Heart right ventricle (tissue), 16 donors: ENCODE measurements at regions not wholly inside any gene's neighbourhood (a gene's known extent, or its start where the extent isn't known, plus 50 kb on each side); places are given as distances from the start of the nearest gene placed in this dataset.

Experiments
- ATAC-seq, 8 donors: fragments of 200-7000 bp; cut with Tn5 transposase; one replicate each; pipeline ENCODE4 v1.9.1; 2020; ENCODE audit warnings: mild to moderate bottlenecking in 8 of 8, moderate library complexity in 8 of 8, moderate number of reproducible peaks in 1 of 8
- DNase-seq, 2 donors: peaks; one replicate each; pipeline ENCODE4 v3.0.0-alpha.2; 2020
- H3K27ac ChIP-seq, 10 donors: fragments of 200-600 bp; sonication (generic) in 2 of 10; one replicate each; pipeline versions ENCODE4 v1.5.0 to v1.8.0; 2020 to 2022; ENCODE audit warnings: mild to moderate bottlenecking in 3 of 10
- H3K27me3 ChIP-seq, 7 donors: fragments of 200-600 bp; one replicate each; pipeline ENCODE4 v1.8.0; 2021 to 2022; ENCODE audit warnings: mild to moderate bottlenecking in 2 of 7
- H3K36me3 ChIP-seq, 9 donors: fragments of 200-600 bp; sonication (generic) in 1 of 9; one replicate each; pipeline versions ENCODE4 v1.5.0 to v1.8.0; 2020 to 2022; ENCODE audit warnings: mild to moderate bottlenecking in 2 of 9
- H3K4me1 ChIP-seq, 9 donors: fragments of 200-600 bp; sonication (generic) in 1 of 9; one replicate each; pipeline versions ENCODE4 v1.5.0 to v1.8.0; 2020 to 2022; ENCODE audit warnings: mild to moderate bottlenecking in 4 of 9
- H3K4me3 ChIP-seq, 10 donors: fragments of 200-600 bp; sonication (generic) in 2 of 10; one replicate each; pipeline versions ENCODE4 v1.5.0 to v1.8.0; 2020 to 2022; ENCODE audit warnings: mild to moderate bottlenecking in 7 of 10, moderate library complexity in 2 of 10
- H3K9me3 ChIP-seq, 11 donors: fragments of 200-600 bp in 10 of 11; sonication (generic) in 2 of 11; one replicate each; pipeline versions ENCODE4 v1.5.0 to v1.8.0; 2013 to 2022; ENCODE audit warnings: mild to moderate bottlenecking in 2 of 11, control low read depth in 1 of 11, moderate library complexity in 1 of 11
- WGBS, 2 donors: extraction: QIAGEN DNeasy Blood & Tissue Kit; methylation state at CpG; one replicate each; pipeline ENCODE4 v1.1.7; 2013; ENCODE audit warnings: inconsistent platforms in 1 of 2; 5-methylcytosine and 5-hydroxymethylcytosine counted together
- intact Hi-C, 10 donors: fragments of 100-400 bp; cut with DNase I; formaldehyde crosslinking; loops; one replicate each; pipeline versions ENCODE4 v1.11.1 to v1.14.2; 2022
- TF ChIP-seq, protein P1 (sequence below), 9 donors: fragments of 200-600 bp; sonication (generic) in 2 of 9; IDR thresholded peaks; one replicate each; pipeline versions ENCODE4 v1.5.0 to v1.8.0; 2021 to 2022; ENCODE audit warnings: antibody characterized with exemption in 9 of 9, mild to moderate bottlenecking in 5 of 9, moderate library complexity in 1 of 9
- donor health status: Arrhythmogenic right ventricular cardiomyopathy.
- donor health status: ischemic (EF 13 %, LVEDD 7.1; RV severe dilation, severe dysfunction).
- donor health status: healthy with polysubstance abuse.
- donor health status: DM: no; HTN: yes; CAD: no.
- donor health status: DM: no; HTN: no; CAD: no.
- donor health status: ischemic (EF 25% LVEDD 6.9; RV normal size, moderate dysfunction).
- donor health status: ischemic (EF 25% LVEDD 5.7; RV mildly dilated, moderate dysfunction).
- donor health status: healthy.
- donor health status: DM: yes; HTN: yes; CAD: no.
- donor health status: Ischemic cardiomyopathy.
- donor health status: ischemic (EF 35%, LVEDD 5.7; RV mildly dilated, moderate dysfunction).
- donor health status: nonischemic (EF 11% LVEDD 7.7; RV severe dilation, severe dysfunction).
- donor health status: DM: yes; HTN: yes; CAD: no.
- donor health status: PGD.
- donor health status: ischemic (EF 29% LVEDD 5.4; RV normal size, mild dysfunction).
- donor health status: nonischemic (EF 23%, LVEDD 6.1; RV moderate dilation, normal function).

DNA sequence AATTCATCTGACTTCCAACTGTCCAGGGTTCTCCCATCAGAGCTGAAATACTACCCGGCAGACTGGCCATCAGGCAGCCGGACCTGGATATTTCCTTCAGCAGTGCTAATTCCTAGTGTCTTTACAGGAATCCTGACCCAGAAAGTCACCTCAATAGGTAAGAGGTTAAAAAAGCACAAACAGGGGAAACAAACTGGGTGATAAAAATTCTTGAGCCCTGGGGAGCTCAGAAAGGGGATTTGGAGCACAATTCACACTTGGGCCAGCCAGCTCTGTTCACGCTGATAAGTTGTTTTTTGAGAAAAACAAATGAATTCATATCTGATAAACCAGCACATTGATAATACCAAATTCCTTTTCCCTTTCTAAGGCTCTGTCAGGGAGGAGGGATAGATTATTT is 104.0 kb downstream of the EDN1 start:
- Histone ChIP-seq H3K27ac (no peak overlapping the region), H3K36me3 (no peaks in the 10 kb centered on the region), H3K4me3 (no peak overlapping the region), H3K27me3 (no peaks in the 10 kb centered on the region), H3K9me3 (no peaks in the 10 kb centered on the region), H3K4me1 (peaks cover 0 to 10% (median 0%) of the 10 kb centered on the region in 9 donors)
- intact Hi-C loops = loop anchor here in 4 of 10 donors (10.0 kb wide), 2 partner anchors 201 to 211 kb away; no protein-coding TSS in a partner anchor
- TF ChIP-seq, protein P1, sequence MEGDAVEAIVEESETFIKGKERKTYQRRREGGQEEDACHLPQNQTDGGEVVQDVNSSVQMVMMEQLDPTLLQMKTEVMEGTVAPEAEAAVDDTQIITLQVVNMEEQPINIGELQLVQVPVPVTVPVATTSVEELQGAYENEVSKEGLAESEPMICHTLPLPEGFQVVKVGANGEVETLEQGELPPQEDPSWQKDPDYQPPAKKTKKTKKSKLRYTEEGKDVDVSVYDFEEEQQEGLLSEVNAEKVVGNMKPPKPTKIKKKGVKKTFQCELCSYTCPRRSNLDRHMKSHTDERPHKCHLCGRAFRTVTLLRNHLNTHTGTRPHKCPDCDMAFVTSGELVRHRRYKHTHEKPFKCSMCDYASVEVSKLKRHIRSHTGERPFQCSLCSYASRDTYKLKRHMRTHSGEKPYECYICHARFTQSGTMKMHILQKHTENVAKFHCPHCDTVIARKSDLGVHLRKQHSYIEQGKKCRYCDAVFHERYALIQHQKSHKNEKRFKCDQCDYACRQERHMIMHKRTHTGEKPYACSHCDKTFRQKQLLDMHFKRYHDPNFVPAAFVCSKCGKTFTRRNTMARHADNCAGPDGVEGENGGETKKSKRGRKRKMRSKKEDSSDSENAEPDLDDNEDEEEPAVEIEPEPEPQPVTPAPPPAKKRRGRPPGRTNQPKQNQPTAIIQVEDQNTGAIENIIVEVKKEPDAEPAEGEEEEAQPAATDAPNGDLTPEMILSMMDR (IDR thresholded peaks at IDR 0.05) = no peak
- no peak for ATAC-seq
- 86% methylated on average over 3 of the region's 3 CpGs for WGBS, 2 donors
- DNase-seq = no peak

DNA sequence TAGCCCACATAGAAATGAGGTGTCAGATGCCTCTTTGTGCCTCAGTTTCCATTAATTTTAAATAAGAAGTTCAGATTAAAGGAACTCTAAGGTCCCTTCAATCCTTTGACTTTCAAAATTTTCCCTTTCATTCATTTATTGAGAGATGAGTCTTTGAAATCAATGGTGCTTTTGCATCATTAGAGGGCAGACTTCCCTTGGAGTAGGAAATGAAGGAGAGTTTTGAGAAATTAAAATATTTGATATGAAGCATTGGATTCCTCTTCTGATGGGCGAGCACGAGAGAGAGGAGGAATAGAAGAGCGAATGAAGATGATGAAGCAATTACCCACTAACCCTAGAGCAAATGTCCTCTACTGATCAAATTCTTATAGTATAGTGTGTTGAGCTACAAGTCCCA is 105.7 kb downstream of the EDN1 start:
- peaks cover 0 to 6% (median 0%) of the 10 kb centered on the region in 11 donors for H3K9me3 ChIP-seq
- 74 to 85% methylated on average over 3 of the region's 3 CpGs for WGBS, 2 donors
- intact Hi-C loops = loop anchor here in 6 of 10 donors (5.0 to 10.0 kb wide), 3 partner anchors 199 to 209 kb away; no protein-coding TSS in a partner anchor

DNA sequence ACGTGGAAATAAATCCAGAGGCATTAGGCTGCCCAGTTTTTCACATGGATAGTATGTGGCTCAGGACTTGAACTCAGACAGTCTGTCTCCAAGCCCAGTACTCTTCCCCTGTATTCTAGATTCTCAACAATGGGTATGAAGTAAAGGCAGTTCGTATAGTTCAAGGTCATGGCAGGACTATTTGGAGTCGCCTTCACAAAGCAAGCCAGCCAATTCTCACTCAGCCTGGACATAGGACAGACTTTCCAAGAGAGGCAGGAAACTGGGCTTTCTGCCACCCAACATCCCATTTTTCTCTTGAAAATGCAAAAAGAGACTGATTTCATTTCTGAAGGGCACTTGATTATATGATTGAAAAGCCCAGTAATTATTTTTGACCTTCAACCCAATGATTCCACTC is 111.0 kb downstream of the EDN1 start:
- H3K36me3 ChIP-seq = no peaks in the 10 kb centered on the region
- H3K27ac ChIP-seq = peak overlapping the region in 2 of 10 donors; percentile 23 to 55
- peaks cover 0 to 6% (median 0%) of the 10 kb centered on the region in 11 donors for H3K9me3 ChIP-seq
- 51 to 59% methylated on average over 3 of the region's 3 CpGs for WGBS, 2 donors
- peak in 4 of 8 donors; percentile 34 to 65 (median 56) for ATAC-seq
- TF ChIP-seq, protein P1 (IDR thresholded peaks at IDR 0.05) = no peak
- DNase-seq = peak in 1 of 2 donors; percentile 34
- no peak overlapping the region for H3K4me3 ChIP-seq
- peaks cover 0 to 41% (median 4%) of the 10 kb centered on the region in 9 donors for H3K4me1 ChIP-seq
- no peaks in the 10 kb centered on the region for H3K27me3 ChIP-seq
- intact Hi-C loops = loop anchor here in 1 of 10 donors (10.0 kb wide), 1 partner anchor 204 kb away; no protein-coding TSS in a partner anchor

More for the DNA sequence above, 105.7 kb downstream of the EDN1 start:
- Histone ChIP-seq H3K27ac (no peak overlapping the region), H3K4me1 (peaks cover 0 to 12% (median 0%) of the 10 kb centered on the region in 9 donors), H3K36me3 (no peaks in the 10 kb centered on the region), H3K27me3 (no peaks in the 10 kb centered on the region), H3K4me3 (no peak overlapping the region)
- TF ChIP-seq, protein P1 (IDR thresholded peaks at IDR 0.05) = peak in 6 of 9 donors; percentile 7 to 44 (median 29)
- DNase-seq (no peak), ATAC-seq (no peak)

DNA sequence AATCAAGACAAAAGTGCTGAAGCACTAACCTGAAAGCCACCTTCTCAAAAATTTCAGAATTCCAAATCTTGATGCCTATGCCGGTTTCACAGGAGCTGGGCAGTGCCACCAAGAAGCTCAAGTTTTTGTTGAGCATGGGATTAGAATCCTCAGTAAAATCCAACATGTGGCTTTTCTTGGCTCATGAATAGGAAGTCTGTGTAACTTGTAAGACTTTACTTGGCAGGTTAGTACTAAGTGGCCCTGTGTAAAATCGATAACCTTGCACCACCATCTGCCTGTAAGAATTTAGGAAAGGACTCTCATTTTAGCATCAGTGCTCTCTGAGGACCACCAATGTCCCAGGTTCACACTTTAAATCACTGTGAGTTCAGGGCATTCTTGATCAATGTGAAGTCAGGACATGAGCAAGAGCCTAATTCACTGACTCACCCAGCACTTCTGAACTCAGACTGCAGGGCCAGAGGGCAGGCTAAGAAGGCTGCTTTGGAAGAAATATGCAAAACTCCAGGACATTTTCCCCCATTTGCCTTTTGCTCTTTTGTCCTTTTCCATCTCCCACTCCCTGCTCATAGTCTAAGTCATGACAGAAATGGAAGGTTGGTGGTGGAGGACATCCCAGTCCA is 113.2 kb downstream of the EDN1 start:
- TF ChIP-seq, protein P1 (IDR thresholded peaks at IDR 0.05) = no peak
- Histone ChIP-seq H3K27ac (peak overlapping the region in 2 of 10 donors; percentile 7 to 55), H3K9me3 (peaks cover 0 to 6% (median 0%) of the 10 kb centered on the region in 11 donors), H3K27me3 (no peaks in the 10 kb centered on the region), H3K4me1 (peaks cover 0 to 48% (median 5%) of the 10 kb centered on the region in 9 donors), H3K4me3 (no peak overlapping the region), H3K36me3 (no peaks in the 10 kb centered on the region)
- ATAC-seq = peak in 3 of 8 donors; percentile 33 to 48 (median 42)
- WGBS, 2 donors = 67 to 77% methylated on average over 2 of the region's 2 CpGs
- no peak for DNase-seq
- intact Hi-C loops = loop anchor here in 1 of 10 donors (10.0 kb wide), 1 partner anchor 201 kb away; no protein-coding TSS in a partner anchor
